HG03575 (cell line): ENCODE measurements at regions not wholly inside any gene's neighbourhood (a gene's known extent, or its start where the extent isn't known, plus 50 kb on each side); places are given as distances from the start of the nearest gene placed in this dataset.

Experiments used
- ATAC-seq: cut with Tn5 transposase; IDR thresholded peaks from one replicate; pipeline ENCODE4 v1.9.1; 2021; ENCODE audit not compliant: unreplicated experiment, insufficient number of reproducible peaks, low FRiP score; ENCODE audit errors: extremely low read depth

DNA sequence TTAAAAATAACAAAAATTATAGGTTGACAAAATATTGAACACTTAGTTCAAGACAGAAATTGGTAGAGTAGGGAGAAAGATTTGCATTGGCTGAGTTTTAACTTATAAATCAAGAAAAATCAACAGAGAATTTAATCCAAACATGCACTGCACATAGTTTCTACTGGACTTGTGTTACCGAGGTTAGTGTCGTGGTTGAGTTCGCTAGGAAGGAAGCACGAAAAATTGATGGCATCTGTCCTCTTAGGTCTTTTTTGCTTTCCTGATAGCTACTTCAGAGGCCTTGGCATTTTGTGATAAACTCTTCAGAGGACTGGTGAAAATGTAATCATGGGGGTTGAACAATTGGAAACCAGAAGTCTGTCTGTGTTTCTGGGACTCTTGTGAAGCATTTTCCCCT, 392.9 kb downstream of the NUAK1 start:
- ATAC-seq, result no peak

DNA sequence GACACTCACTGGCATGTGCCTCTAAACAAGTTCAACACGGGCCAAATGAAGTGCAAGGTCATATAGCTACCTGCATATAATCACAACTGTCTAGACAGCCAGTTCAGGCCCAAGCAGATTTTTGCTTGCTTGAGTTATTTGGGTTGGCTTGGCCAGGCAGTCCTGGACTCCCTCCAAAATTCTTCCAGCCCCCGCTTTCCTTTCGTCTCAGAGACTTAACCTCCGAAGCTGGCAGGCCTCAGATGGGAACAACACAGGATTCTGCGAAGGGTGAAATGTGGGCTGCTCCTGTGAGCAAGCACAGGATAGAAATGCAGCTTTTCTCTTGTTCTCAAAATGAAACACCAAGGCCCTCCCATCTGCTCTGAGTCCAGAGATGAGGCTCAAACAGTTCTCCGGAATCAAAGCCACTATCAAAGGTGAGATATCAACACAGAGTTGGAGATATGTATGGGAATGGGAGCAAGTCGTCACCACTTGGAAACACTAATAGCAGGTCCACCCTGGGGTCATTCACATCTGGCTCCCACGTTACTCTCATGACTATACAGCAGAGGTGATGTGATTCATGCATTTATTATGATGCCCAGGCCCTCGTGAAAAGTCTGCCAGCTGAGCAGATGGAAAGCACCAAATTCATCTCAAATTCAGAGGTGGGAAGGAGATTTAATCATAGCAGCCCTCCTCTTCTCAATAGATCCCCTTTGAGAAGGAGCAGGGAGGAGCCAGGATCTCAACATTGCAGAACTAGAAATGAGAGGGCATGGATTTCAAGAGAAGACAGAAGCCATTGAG, 389.8 kb downstream of the NUAK1 start:
- ATAC-seq, result no peak

DNA sequence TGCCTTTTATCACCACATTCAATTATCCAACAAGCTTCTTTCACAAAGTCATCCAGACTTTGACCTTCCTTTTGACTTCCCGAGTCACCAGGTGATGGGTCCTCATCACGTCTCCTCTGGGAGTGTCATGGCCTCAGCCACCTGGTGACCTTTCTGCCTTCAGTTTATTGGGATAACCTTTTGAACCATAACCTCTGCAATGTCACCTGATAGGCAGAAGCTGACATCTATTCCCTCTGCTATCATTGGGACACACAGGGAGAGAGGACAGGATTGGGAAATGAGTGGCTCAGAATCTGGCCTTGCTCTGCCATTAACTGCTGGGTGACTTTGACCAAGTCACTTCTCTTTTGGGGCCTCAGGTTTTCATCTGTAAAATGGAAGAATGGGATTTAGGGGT, 388.7 kb downstream of the NUAK1 start:
- ATAC-seq, result no peak

DNA sequence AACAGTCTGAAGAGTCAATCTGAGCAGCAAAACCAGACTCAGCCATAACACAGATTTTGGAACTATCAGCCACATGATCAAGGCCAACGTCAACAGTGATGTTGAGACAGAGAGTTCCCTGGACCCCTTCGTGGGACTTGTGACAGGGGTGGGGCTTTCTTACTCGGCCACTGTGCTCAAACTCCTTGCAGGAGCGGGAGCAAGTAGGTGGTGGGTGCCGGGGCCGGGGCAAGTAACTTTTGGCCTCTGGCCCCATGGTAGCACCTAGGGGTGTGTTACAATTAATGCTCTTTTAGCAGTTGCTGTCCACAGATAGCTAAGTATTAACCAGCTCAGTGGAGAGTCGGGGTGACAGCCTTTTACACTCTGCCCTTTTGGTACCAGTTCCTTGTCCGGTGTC, 384.4 kb downstream of the NUAK1 start:
- no peak for ATAC-seq

DNA sequence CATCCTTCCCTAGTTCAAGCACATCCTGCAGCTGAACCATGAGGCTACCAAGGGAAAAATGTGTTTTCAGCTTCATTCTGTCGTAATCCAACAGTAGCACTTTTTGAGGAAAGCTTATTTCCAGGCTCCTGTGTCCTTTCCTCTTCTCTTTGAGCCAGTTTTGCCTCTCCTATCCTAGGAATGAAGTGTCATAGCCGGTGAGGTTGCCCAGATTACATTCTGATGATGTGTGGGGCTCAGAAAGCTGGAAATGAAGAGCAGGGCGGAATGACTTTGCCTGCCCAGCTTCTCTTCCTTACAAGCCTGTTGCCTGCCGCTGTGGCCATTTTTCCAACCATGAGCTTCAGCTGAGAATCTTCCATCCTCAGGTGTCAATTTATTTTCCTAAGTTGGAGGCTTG, 381.8 kb downstream of the NUAK1 start:
- no peak for ATAC-seq

DNA sequence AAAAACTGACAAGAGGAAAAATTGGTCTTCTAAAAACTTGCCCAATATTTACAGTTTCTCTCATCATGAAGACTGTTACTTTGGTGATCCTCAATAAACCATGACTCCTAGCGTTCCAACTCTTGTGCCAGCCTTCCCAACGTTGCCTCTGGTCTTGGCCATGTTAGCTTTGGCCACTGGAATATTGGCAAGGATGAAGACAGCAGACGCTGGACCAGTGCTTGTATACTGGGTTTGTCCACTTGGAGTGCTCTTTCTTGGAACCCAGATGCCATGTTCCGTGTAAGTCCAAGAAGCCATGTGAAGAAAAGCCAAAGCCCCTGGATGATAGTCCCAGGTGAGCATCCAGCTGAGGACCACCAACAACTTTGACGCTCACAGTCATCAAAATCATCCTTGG, 379.6 kb downstream of the NUAK1 start:
- no peak for ATAC-seq

DNA sequence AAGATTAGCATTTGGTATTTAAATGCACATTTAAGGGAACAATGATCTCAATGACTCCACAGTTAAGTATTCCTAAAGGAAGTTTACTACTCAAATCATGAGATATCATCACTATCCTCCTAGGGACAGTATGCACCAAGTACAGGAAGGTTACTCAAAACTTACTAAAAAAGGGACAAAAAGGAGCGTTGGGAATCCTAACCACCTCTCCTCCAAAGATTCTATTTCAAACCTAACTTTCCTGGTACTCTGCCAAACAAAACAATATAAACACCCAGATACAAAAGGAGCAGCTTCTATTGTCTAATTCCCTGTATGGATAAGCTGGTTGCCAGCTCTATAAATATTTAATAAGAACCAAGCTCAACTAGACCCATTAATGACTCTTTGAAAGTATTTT, 377.7 kb downstream of the NUAK1 start:
- ATAC-seq, result no peak

DNA sequence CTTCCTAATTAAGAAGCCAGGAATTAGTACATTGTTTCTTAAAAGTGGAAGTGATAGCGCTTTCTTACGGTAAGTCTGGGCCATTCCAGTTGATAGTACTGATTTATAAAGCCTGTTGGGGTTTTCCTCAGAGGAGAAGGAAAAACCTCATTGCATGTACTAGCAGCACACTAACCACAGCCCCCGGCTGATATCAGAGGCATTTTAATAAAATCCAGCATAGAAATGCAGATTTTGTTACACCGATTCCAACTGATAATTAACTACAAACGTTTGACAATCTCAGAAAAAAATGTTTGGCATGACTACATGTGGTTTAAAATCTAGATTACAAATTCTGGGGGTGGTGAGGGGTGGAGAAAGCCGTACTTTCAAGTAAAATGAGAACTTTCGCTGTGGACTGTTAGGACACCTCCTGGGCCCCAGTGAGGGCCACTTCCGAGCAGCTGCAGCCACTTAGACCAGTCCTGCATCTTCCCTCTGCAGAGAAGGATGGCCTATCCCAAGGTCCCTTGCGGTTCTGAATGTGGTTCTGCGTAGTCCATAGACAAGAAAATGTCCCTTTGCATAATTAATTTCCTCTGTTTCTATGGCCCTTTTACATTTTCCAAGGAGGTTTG, 374.4 kb downstream of the NUAK1 start:
- no peak for ATAC-seq

DNA sequence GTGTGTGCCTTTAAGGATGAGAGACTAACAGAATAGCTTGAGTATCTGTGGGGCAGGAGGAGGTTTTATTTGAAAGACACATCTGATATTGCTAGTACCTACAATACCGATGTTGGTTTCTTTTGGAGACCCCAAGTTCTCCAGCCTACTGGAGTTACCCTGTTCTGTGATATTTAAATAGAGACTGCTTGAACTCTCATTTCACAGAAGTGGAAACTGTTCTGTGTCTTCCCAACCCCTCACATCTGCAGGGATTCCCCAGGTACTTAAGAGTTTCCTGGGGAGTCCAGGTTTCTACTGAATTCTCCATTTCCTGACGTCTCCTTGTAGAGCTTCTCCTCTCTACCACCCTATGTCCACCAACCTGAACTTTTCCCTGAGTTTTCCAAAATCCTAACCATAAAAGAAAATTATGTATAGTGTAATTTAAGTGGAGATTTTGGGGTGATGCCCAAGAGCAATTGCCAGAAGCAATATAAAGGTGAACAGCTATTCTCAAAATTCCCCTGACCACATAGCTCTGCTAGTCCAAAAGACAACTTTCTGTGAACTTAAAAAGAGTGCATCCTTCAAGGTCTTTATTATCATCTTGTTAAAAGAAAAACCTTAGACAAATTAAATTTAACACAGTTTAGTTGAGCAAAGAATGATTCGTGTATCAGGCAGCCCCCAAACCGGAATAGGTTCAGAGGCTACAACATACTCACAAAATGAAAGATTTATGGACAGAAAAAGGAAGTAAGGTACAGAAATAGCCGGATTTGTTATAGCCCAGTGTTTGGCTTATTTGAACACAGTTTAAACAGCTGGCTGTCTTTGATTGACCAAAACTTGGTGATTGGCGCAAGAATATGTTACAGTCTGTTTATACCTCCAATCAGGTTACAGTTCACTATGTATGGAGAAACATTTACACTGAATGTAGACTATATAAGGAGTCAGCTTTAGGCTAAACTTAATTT, 373.4 kb downstream of the NUAK1 start:
- no peak for ATAC-seq

DNA sequence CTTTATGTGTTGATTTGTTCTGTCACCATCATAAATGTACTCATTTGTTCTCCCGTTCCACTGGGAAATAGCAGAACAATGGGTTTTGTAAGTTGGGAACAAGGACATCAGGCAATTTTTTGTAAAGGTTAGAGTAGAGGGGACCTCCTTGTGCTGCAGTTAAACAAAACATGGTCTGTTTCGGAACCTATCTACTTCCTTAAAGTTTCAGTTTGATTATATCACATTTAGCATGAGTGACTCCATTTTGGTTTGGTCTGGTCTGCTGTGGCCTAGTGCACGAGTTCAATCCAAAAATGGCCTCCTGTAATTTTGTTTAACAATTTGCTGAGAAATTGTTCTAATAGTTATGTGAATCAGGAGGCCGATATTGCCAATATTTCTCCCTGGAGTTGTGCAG, 372.7 kb downstream of the NUAK1 start:
- ATAC-seq, result no peak

DNA sequence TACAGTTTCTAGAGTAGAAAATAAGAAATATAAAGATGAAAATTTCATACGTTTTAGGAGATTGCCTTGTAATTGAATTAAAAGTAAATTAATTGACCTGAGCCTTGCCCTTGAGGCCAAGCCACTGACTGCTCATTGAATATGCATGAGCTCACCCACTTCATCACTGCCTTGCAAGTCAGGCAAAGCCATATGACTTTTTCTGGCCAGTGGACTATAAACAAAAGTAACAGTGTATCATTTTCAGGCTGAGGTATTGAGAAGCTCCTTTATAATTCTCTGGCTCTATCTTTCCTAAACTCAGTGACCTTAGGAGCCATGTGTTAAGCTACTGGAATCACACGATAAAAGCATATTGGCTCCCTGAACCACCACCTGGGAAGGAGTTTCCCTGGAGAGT, 369.3 kb downstream of the NUAK1 start:
- ATAC-seq, result no peak

DNA sequence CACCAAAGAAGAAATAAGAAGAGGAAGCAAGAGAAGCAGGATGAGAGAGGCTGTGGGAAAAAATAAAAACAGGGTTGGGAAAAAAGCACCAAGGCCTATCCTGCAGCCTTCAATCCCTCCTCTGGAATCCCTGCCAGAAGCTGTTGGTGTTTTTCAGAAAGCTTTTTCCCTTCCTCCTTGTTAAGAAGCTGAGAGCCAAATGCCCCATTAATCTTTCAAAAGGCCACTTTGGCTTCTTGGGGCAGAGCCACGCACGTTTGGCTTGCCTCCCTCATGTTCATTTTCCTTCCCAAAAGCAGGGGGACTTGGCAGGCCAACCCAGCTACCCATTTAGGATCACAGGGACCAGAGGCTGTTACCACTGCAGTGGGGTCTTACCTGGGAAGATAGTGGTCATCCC, 365.3 kb downstream of the NUAK1 start:
- no peak for ATAC-seq

DNA sequence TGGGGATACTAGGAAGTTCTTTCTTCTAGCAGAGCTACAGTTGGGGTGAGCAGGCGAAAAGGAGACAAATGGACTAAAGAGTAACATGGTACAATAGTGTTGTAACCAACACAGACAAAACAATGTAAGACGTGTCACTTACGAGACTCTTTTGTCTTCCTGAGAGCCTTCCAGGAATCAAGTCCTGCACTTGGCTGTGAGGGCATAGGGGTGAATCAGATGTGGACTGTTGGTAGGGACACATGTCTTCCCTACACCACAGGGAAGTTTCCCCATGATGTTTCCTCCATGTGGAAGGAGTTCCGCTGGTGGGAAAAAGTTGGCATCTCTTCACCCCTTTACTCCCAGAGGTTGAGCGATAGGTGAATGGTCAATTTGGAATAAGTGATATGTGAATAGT, 364.7 kb downstream of the NUAK1 start:
- no peak for ATAC-seq

DNA sequence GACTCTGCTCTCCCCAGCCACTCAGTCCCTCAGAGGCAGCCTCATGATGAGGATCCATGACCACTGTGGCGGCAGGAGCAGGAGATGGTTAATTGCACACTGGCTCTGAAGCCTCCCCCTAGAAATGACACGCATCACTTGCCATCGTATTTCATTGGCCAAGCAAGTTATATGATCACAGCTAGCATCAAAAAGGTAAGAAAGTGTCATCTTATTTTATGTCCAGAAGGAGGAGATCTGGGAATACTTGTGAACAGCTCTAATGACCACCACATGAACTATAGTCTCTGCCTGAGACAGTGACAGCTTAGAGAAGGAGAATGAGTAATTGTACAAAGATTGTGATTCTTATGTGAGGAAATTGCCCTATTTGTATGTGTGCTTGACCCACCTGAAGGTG, 363.4 kb downstream of the NUAK1 start:
- no peak for ATAC-seq

DNA sequence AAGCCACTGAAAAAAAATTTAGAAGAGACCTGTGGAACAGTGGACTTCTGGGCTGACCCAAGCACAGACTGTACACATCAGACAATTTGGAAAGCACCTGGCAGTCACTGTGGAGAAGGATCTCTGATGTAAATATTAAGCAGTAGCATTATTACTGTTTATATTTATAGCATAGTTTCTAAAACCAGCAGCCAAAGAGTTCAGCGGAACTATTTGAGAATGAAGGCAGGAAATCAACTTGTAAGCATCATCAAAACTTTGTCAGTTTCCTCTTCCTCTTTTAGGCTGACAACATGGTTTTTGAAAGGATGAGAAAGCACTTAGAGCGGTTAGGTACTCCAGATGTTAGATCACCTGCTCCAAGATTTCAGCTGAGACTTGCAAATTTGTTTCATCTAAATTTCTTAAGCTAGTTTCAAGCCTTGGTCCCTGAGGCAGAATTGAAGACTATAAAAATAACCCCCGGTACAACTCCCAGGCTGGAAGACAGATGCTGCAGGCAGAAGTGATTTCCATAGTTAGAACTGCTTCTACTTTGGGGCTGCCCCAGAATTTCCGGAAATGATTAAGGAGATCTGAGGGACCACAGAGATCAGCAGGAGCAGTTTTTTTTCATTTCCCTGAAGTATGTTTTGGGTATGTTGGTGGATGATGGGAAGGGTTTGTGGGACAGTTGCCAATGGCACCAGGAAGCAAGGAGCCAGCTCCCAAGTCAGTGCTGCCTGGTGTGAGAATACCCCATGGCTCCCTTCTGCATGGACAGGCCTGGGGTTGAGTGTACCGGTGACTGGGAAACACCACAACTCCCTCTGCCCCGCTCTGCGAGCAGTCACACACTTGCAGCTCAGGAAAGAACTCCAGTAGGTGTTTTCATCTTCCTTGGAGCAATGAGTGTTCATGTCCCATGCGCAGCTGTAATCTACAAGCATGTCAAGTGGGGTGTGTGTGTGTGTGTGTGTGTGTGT, 354.5 kb downstream of the NUAK1 start:
- ATAC-seq, result no peak

DNA sequence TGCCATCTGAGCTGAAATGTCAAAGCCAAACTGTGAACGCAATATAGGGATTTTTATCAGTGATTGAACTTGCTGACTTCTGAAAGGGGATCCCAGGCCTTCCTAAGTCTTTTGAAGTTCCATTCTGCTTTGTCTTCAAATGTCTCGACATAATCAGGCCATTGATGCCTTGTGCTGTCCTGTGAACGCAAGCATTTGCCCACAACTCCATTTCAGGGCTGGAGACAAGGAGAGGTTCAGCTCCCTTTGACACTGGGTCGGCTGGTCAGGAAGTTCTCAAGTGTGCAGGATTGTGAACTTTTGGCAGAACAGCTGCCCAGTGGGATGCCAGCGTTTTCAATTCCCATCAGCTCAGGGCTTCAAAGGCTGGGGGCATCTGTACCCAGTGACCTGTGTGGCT, 345.3 kb downstream of the NUAK1 start:
- ATAC-seq, result no peak

DNA sequence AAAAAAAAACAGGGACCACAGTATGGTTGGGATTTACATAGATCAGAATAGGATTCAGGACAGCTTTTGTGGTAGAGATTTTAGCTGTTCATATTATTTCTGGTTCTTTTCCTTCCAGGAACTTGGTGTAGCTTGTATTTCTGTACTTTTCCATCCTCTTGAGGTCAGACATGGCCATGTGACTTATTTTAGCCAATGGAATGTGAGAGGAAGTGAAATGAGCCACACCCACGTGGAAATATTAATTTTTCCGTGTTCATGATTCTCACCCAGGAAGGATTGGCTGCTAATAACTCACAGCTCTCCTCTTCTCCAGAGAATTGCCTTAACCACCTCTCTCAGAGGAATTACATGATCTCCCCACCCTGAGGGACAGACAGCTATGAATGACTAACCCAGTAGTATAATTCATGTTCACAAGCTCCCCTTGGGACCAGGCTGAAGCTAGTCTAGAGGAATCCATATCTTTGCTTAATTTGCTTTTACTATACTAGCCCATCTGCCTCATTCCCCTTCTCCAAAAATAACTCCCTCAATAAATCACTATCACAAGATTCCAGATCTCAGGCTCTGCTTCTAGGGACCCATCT, 340.4 kb downstream of the NUAK1 start:
- no peak for ATAC-seq

DNA sequence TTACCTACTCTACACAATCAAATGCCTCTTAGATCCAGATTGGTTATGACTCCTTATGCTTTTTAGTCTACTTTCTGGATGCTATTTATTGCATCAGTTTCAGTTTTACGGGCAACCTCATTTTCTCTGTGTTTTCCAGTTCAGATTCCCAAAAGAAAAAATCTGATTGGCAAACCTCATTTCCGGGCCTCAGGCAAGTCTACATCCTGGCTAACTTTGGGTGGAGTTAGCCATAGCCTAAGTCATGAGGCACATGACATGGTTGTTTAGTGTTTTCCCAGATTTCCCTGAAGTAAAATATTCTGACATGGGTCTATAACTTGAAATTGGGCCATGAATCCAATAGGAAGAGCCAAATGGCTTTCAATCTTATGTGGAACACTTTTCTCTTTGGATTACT, 339.7 kb downstream of the NUAK1 start:
- no peak for ATAC-seq
